Lower lobe of right lung (tissue), 2 donors: ENCODE measurements at regions not wholly inside any gene's neighbourhood (a gene's known extent, or its start where the extent isn't known, plus 50 kb on each side); places are given as distances from the start of the nearest gene placed in this dataset.
"Not testable (repeated sequence)": the region's sequence is repeated elsewhere in the genome, so short reads cannot be mapped to it uniquely, and the experiment has no call there.

Source experiments
- ATAC-seq, 2 donors: fragments of 200-7000 bp; cut with Tn5 transposase; one replicate each; pipeline ENCODE4 v1.9.1; 2020 to 2022; ENCODE audit warnings: mild to moderate bottlenecking in 2 of 2, moderate library complexity in 2 of 2
- DNase-seq: peaks from one replicate; pipeline ENCODE4 v3.0.0-alpha.2; 2020
- H3K27ac ChIP-seq: fragments of 200-600 bp; one replicate; pipeline ENCODE4 v1.8.0; 2022
- H3K27me3 ChIP-seq: fragments of 200-600 bp; one replicate; pipeline ENCODE4 v1.8.0; 2022; ENCODE audit warnings: low read depth
- H3K36me3 ChIP-seq: fragments of 200-600 bp; one replicate; pipeline ENCODE4 v1.8.0; 2022; ENCODE audit warnings: mild to moderate bottlenecking
- H3K4me1 ChIP-seq: fragments of 200-600 bp; one replicate; pipeline ENCODE4 v1.8.0; 2022
- H3K4me3 ChIP-seq: fragments of 200-600 bp; one replicate; pipeline ENCODE4 v1.8.0; 2022; ENCODE audit warnings: mild to moderate bottlenecking
- H3K9me3 ChIP-seq: fragments of 200-600 bp; one replicate; pipeline ENCODE4 v1.8.0; 2022
- CTCF ChIP-seq: fragments of 200-600 bp; IDR thresholded peaks from one replicate; pipeline ENCODE4 v1.8.0; 2022; ENCODE audit warnings: antibody characterized with exemption, mild to moderate bottlenecking
- intact Hi-C: fragments of 100-400 bp; cut with DNase I; formaldehyde crosslinking; loops from one replicate; pipeline ENCODE4 v1.11.0; 2022
- donor health status: DM: no; HTN: yes; CAD: no; lungs with severe emphysema.

DNA sequence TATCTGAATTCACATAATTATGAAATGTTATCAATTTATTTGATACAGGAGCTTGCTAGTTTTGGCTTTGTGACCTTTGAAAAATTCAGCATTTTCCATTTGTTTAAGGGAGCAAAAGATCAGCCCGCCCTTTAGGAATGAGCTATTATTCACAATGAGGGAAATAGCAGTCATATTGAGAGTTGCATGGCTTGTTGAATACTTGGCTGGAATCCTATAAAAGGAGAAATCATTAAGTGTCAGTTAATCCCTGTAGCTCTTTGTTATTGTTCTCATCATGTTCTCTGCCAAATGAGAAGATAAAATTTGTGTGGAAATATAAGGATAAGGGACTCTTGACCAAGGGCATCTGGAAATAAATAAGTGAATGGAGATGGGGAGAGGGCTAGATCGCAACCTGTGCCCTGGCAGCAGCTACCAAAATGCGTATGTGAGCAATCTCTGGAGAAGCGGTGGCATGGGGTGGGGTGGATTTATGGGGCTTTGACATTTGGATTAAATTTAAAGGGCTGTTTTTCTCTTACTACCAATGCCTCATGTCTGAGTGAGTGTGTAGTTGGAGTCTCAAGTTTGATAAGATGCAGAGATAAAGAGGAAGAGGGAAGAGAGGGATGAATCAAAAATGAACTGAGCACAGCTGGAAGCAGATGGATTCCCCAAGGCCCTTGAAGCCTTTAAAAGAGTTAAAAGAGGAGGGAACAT is 237.6 kb downstream of the NNT start:
- no peak for TF ChIP-seq CTCF
- ATAC-seq (peak; percentile 19 to 41), DNase-seq (no peak)
- Histone ChIP-seq H3K27ac (no peak overlapping the region), H3K27me3 (no peaks in the 10 kb centered on the region), H3K9me3 (no peaks in the 10 kb centered on the region), H3K4me1 (no peaks in the 10 kb centered on the region), H3K4me3 (no peak overlapping the region), H3K36me3 (no peaks in the 10 kb centered on the region)
- intact Hi-C loops: no loop called here

- ATAC-seq (no peak), DNase-seq (no peak)
- Histone ChIP-seq H3K4me1 (no peaks in the 10 kb centered on the region), H3K9me3 (no peaks in the 10 kb centered on the region), H3K27me3 (no peaks in the 10 kb centered on the region), H3K4me3 (no peak overlapping the region), H3K36me3 (no peaks in the 10 kb centered on the region), H3K27ac (no peak overlapping the region)
- TF ChIP-seq CTCF: no peak
- intact Hi-C loops: no loop called here
Observed at GRCh38 chr5:43839218-43839617, 236.2 kb downstream of the NNT start.

- no peaks in the 10 kb centered on the region for H3K27me3 ChIP-seq
- H3K4me3 ChIP-seq: no peak overlapping the region
- TF ChIP-seq CTCF: no peak
- ATAC-seq (no peak), DNase-seq (no peak)
- no peak overlapping the region for H3K27ac ChIP-seq
- no peaks in the 10 kb centered on the region for H3K4me1 ChIP-seq
- no peaks in the 10 kb centered on the region for H3K9me3 ChIP-seq
- H3K36me3 ChIP-seq: no peaks in the 10 kb centered on the region
- intact Hi-C loops: no loop called here
Observed at GRCh38 chr5:43837996-43838395, 235.0 kb downstream of the NNT start.

- H3K36me3 ChIP-seq: no peaks in the 10 kb centered on the region
- TF ChIP-seq CTCF: no peak
- no peaks in the 10 kb centered on the region for H3K4me1 ChIP-seq
- no peak overlapping the region for H3K27ac ChIP-seq
- DNase-seq: no peak
- no peaks in the 10 kb centered on the region for H3K9me3 ChIP-seq
- no peaks in the 10 kb centered on the region for H3K27me3 ChIP-seq
- no peak for ATAC-seq
- intact Hi-C loops: no loop called here
- no peak overlapping the region for H3K4me3 ChIP-seq
Observed at GRCh38 chr5:43837091-43837490, 234.1 kb downstream of the NNT start.

- no peaks in the 10 kb centered on the region for H3K36me3 ChIP-seq
- DNase-seq: no peak
Observed at GRCh38 chr5:43833961-43834360, 231.0 kb downstream of the NNT start.

GRCh38 chr5:43824325-43824964 is 221.5 kb downstream of the NNT start:
- DNase-seq, H3K36me3 ChIP-seq, H3K4me3 ChIP-seq, ATAC-seq, intact Hi-C loops, H3K27me3 ChIP-seq, H3K9me3 ChIP-seq, H3K27ac ChIP-seq, H3K4me1 ChIP-seq: not testable (repeated sequence)

More at GRCh38 chr5:43833961-43834360, 231.0 kb downstream of the NNT start:
- H3K4me3 ChIP-seq: no peak overlapping the region
- no peak for ATAC-seq
- intact Hi-C loops: no loop called here
- H3K4me1 ChIP-seq: no peaks in the 10 kb centered on the region
- H3K27me3 ChIP-seq: no peaks in the 10 kb centered on the region
- no peak for TF ChIP-seq CTCF
- no peak overlapping the region for H3K27ac ChIP-seq
- H3K9me3 ChIP-seq: no peaks in the 10 kb centered on the region

DNA sequence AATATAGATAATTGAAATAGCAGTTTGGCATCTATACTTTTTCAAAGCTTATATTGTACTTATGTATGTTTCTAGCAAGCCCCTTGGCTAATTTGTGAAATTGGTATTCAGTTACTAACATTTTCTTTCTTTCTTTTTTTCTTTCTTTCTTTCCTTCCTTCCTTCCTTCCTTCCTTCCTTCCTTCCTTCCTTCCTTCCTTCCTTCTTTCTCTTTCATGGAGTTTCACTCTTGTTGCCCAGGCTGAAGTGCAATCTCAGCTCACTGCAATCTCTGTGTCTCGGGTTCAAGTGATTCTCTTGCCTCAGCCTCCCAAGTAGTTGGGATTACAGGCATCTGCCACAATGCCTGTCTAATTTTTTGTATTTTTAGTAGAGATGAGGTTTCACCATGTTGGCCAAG is 215.4 kb downstream of the NNT start:
- intact Hi-C loops, ATAC-seq, DNase-seq, H3K27ac ChIP-seq, H3K4me1 ChIP-seq, H3K27me3 ChIP-seq, H3K4me3 ChIP-seq, H3K36me3 ChIP-seq: not testable (repeated sequence)
- peaks cover 15% of the 10 kb centered on the region for H3K9me3 ChIP-seq
